Breast epithelium (tissue), 4 donors: ENCODE measurements at regions not wholly inside any gene's neighbourhood (a gene's known extent, or its start where the extent isn't known, plus 50 kb on each side); places are given as distances from the start of the nearest gene placed in this dataset.

ENCODE experiments used
- DNase-seq, 2 donors: peaks; one replicate each; pipeline ENCODE4 v3.0.0-alpha.2; 2019; ENCODE audit warnings: low spot score in 2 of 2
- H3K27ac ChIP-seq, 2 donors: fragments of 200-600 bp; sonication (generic) in 1 of 2; one replicate each; pipeline ENCODE4 v1.5.1; 2016 to 2019; ENCODE audit warnings: mild to moderate bottlenecking in 1 of 2
- H3K27me3 ChIP-seq, 2 donors: fragments of 200-600 bp; sonication (generic) in 1 of 2; one replicate each; pipeline versions ENCODE4 v1.5.1 to v1.6.0; 2017 to 2019; ENCODE audit warnings: control low read depth in 1 of 2, mild to moderate bottlenecking in 1 of 2
- H3K36me3 ChIP-seq: fragments of 200-600 bp; one replicate; pipeline ENCODE4 v1.5.1; 2019
- H3K4me1 ChIP-seq, 2 donors: fragments of 200-600 bp; sonication (generic); one replicate each; pipeline ENCODE4 v1.5.1; 2016 to 2019; ENCODE audit warnings: control low read depth in 1 of 2
- H3K4me3 ChIP-seq, 3 donors: fragments of 200-600 bp; sonication (generic); 1 replicate in 2 of 3; 2 replicates in 1 of 3; pipeline ENCODE4 v1.5.1; 2016 to 2019; ENCODE audit warnings: mild to moderate bottlenecking in 3 of 3, moderate library complexity in 2 of 3
- H3K9me3 ChIP-seq, 2 donors: fragments of 200-600 bp; sonication (generic) in 1 of 2; one replicate each; pipeline ENCODE4 v1.5.1; 2016 to 2019; ENCODE audit warnings: control low read depth in 1 of 2
- POLR2A ChIP-seq: fragments of 450-650 bp; IDR thresholded peaks from one replicate; pipeline ENCODE4 v1.6.1; 2016; ENCODE audit warnings: antibody characterized with exemption, mild to moderate bottlenecking, moderate library complexity
- POLR2AphosphoS5 ChIP-seq, 3 donors: sonication (generic); formaldehyde crosslinking; IDR thresholded peaks; one replicate each; pipeline ENCODE4 v1.6.1; 2017; ENCODE audit warnings: antibody characterized with exemption in 3 of 3
- intact Hi-C: fragments of 100-400 bp; cut with DNase I; formaldehyde crosslinking; loops from one replicate; pipeline ENCODE4 v1.15.1; 2023; ENCODE audit warnings: low total_unique reads
- TF ChIP-seq, protein P1 (sequence below), 3 donors: fragments of 450-650 bp; IDR thresholded peaks; one replicate each; pipeline ENCODE4 v1.5.1; 2016 to 2017; ENCODE audit warnings: antibody characterized with exemption in 3 of 3, mild to moderate bottlenecking in 3 of 3, moderate library complexity in 3 of 3

DNA sequence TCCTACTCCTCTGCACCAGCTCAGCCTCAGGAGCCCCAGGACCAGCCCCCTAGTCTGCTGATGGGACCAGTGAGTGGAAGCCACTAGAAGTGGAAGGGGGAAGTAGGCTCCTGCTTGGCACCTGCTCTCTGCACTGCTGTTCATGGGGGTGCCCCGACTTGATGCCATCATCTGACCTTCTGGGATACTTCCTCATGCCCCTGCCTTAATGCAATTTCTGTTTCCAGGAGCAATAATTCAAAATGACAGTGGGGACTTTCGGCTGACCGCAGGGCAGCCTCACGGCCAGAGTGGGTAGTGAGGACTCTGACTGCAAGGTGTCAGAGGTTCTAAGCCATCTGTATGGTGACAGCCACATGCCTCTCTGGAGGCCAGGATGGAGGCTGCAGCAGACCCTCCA, 196.4 kb upstream of the WSCD1 start:
- H3K4me3 ChIP-seq: no peak overlapping the region
- no peaks in the 10 kb centered on the region for H3K27me3 ChIP-seq
- intact Hi-C loops: no loop called here
- H3K27ac ChIP-seq: no peak overlapping the region
- no peaks in the 10 kb centered on the region for H3K36me3 ChIP-seq
- TF ChIP-seq POLR2AphosphoS5 (IDR thresholded peaks at IDR 0.05): no peak
- TF ChIP-seq, protein P1, sequence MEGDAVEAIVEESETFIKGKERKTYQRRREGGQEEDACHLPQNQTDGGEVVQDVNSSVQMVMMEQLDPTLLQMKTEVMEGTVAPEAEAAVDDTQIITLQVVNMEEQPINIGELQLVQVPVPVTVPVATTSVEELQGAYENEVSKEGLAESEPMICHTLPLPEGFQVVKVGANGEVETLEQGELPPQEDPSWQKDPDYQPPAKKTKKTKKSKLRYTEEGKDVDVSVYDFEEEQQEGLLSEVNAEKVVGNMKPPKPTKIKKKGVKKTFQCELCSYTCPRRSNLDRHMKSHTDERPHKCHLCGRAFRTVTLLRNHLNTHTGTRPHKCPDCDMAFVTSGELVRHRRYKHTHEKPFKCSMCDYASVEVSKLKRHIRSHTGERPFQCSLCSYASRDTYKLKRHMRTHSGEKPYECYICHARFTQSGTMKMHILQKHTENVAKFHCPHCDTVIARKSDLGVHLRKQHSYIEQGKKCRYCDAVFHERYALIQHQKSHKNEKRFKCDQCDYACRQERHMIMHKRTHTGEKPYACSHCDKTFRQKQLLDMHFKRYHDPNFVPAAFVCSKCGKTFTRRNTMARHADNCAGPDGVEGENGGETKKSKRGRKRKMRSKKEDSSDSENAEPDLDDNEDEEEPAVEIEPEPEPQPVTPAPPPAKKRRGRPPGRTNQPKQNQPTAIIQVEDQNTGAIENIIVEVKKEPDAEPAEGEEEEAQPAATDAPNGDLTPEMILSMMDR (IDR thresholded peaks at IDR 0.05): no peak
- no peak for TF ChIP-seq POLR2A
- DNase-seq: no peak
- H3K4me1 ChIP-seq: no peaks in the 10 kb centered on the region
- no peaks in the 10 kb centered on the region for H3K9me3 ChIP-seq

DNA sequence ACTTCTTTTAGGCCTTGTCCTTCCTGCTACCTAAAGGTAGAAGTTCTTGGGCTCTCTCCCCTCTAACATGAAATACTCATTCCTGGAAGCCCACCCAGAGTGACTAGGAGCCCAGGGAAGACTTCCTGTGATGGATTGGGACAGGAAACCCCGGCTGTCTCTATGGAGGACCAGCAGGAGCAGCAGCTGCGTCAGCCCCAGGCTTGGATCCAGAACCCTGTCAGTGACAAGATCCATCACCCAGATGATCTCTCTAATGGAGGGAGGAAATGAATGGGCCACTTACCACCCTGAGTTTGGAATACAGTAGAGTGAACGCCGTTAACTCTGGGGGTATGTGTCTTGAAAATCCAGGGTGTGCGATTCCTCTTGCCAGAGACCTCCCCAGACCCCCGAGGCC, 195.7 kb upstream of the WSCD1 start:
- H3K4me1 ChIP-seq: no peaks in the 10 kb centered on the region
- intact Hi-C loops: no loop called here
- no peaks in the 10 kb centered on the region for H3K27me3 ChIP-seq
- no peak for DNase-seq
- H3K36me3 ChIP-seq: no peaks in the 10 kb centered on the region
- no peak for TF ChIP-seq POLR2A
- H3K27ac ChIP-seq: no peak overlapping the region
- no peak overlapping the region for H3K4me3 ChIP-seq
- H3K9me3 ChIP-seq: no peaks in the 10 kb centered on the region

DNA sequence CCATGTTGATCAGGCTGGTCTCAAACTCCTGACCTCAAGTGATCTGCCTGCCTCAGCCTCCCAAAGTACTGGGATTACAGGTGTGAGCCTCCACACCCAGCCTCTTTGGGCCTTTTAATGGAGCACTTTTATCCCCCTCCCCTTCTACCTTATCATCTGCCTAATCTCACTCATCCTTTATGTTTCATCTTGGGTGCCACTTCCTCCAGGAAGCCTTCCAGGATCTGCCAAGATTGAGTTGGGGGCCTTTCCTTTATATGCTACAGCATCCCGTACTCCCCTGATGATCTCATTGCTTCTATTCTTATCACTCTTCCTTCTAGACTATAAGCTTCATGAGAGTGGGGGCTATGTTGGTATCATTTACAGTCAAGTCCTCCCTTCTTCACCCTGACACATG, 192.8 kb upstream of the WSCD1 start:
- no peak for TF ChIP-seq POLR2A
- Histone ChIP-seq H3K36me3 (no peaks in the 10 kb centered on the region), H3K9me3 (no peaks in the 10 kb centered on the region), H3K27ac (no peak overlapping the region), H3K4me3 (no peak overlapping the region), H3K27me3 (no peaks in the 10 kb centered on the region), H3K4me1 (no peaks in the 10 kb centered on the region)
- intact Hi-C loops: no loop called here
- DNase-seq: no peak

DNA sequence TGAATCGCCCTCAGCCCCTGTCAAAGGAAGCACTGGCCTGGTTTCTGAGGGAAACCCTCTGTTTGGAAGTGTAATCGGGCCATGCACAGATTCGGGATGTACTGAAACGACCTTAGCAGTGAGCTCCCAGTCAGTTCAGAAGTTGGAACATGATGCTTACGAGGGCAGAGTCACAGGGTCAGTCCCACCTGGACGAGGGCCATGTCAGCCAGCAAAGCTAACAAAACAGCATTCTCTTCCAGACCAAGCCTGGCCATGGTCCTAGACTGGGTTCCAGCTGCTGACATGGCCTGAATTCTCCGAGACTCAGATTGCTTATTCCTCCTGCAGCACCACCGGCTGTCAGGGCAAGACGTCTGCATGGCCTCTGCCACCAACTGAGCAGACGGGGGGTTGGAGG, 192.2 kb upstream of the WSCD1 start:
- no peaks in the 10 kb centered on the region for H3K4me1 ChIP-seq
- H3K27ac ChIP-seq: no peak overlapping the region
- intact Hi-C loops: no loop called here
- H3K4me3 ChIP-seq: no peak overlapping the region
- DNase-seq: no peak
- TF ChIP-seq, protein P1 (IDR thresholded peaks at IDR 0.05): no peak
- TF ChIP-seq POLR2A: no peak
- TF ChIP-seq POLR2AphosphoS5 (IDR thresholded peaks at IDR 0.05): no peak
- no peaks in the 10 kb centered on the region for H3K9me3 ChIP-seq
- no peaks in the 10 kb centered on the region for H3K36me3 ChIP-seq
- H3K27me3 ChIP-seq: no peaks in the 10 kb centered on the region

DNA sequence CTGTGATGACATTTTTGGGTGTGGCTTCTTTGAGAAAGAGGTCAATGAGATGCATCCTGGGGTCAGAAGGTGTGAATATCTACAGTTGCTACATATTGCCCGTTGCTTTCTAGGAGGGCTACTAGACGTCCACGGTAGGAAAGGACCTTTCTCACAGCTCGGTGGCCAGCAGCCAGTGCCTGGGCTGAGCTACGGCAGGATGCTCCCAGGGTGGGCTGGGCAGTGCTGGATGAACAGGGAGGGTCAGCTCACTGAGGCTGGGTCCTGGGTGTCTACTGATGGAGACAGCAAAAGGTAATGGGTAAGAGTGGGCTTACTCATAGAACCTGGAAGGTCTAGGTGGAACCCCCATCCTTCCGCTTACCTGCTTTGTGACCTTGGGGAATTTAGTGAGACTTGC, 188.3 kb upstream of the WSCD1 start:
- TF ChIP-seq, protein P1 (IDR thresholded peaks at IDR 0.05): no peak
- TF ChIP-seq POLR2A (no peak), POLR2AphosphoS5 (IDR thresholded peaks at IDR 0.05) (no peak)
- no peak for DNase-seq
- no peaks in the 10 kb centered on the region for H3K36me3 ChIP-seq
- no peak overlapping the region for H3K27ac ChIP-seq
- no peaks in the 10 kb centered on the region for H3K4me1 ChIP-seq
- no peak overlapping the region for H3K4me3 ChIP-seq
- no peaks in the 10 kb centered on the region for H3K9me3 ChIP-seq
- no peaks in the 10 kb centered on the region for H3K27me3 ChIP-seq
- intact Hi-C loops: no loop called here

DNA sequence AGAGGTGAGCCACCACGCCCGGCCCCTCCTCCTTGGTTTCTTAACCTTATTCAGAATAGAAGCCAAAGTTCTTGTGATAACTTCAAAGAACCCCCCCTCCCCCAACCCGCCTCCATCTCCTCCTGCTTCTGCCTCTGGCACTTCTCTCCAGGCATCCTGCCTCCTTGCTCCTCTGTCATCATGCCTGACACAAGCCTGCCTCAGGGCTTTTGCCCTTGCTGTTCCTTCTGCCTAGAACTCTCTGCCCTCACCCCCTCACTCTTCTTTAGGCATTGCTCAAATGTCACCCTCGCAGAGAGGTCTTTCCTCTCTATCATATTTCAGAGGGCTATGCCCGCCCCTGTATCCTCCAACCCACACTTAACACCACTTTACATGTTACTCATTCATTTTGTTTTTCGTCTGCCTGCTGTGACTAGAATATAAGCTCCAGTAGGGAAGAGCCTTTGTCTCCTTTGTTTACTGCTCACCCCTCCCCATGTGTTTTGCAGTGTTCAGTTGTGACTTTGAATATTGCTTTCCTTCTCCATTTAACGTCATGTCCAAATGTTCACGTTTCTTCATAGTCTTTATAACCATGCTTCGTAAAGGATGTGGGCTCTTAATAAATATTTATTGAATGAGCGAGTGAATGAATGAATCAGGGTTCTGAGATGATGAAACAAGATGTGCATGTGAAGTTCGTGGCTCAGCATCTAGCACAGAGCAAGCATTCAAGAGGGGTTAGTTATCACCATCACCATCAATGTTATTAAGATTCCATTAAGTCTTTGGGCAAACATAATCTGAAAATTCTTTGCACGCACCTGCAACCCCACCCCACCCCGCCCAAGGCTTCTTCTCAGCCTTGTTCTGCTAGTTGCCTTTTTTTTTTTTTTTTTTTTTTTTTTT, 186.2 kb upstream of the WSCD1 start:
- intact Hi-C loops: no loop called here
- TF ChIP-seq, protein P1 (IDR thresholded peaks at IDR 0.05): no peak
- no peak for TF ChIP-seq POLR2A
- TF ChIP-seq POLR2AphosphoS5 (IDR thresholded peaks at IDR 0.05): no peak

More for the DNA sequence above, 186.2 kb upstream of the WSCD1 start:
- no peaks in the 10 kb centered on the region for H3K9me3 ChIP-seq
- H3K36me3 ChIP-seq: no peaks in the 10 kb centered on the region
- no peak overlapping the region for H3K4me3 ChIP-seq
- H3K27ac ChIP-seq: no peak overlapping the region
- no peaks in the 10 kb centered on the region for H3K4me1 ChIP-seq
- no peak for DNase-seq
- no peaks in the 10 kb centered on the region for H3K27me3 ChIP-seq
